ENCODE measurements at regions not wholly inside any gene's neighbourhood (a gene's known extent, or its start where the extent isn't known, plus 50 kb on each side); places are given as distances from the start of the nearest gene placed in this dataset.

- no peaks in the 10 kb centered on the region for H3K4me1 ChIP-seq (ENCODE audit: control insufficient read depth in 2 of 2, insufficient read depth in 2 of 2, low read length in 2 of 2)
- intact Hi-C loops (cut with micrococcal nuclease), result no loop called here
- H4K20me1 ChIP-seq (ENCODE audit: control insufficient read depth, insufficient read depth, low read length, poor library complexity, severe bottlenecking), result no peaks in the 10 kb centered on the region
- H3K9ac ChIP-seq (ENCODE audit: low read length), result no peak overlapping the region
- H3K27me3 ChIP-seq (replicated peaks in 1 of 4; ENCODE audit: control extremely low read depth in 1 of 4, control insufficient read depth in 3 of 4, insufficient read depth in 4 of 4, low read length in 3 of 4), result no peaks in the 10 kb centered on the region
- no peak for DNase-seq
- H3K27ac Mint-ChIP-seq, result no peak overlapping the region
- TF ChIP-seq EZH2 (IDR thresholded peaks at IDR 0.05; ENCODE audit: borderline replicate concordance, insufficient read depth, low read depth, low read length, poor library complexity, severe bottlenecking) (no peak), CTCF (IDR thresholded peaks at IDR 0.05) (no peak)
- no peaks in the 10 kb centered on the region for H3K4me1 Mint-ChIP-seq
- H3K27ac ChIP-seq (ENCODE audit: low read length in 2 of 2), result no peak overlapping the region
- no peaks in the 10 kb centered on the region for H3K9me3 Mint-ChIP-seq (ENCODE audit: insufficient read depth)
- ChIA-PET POLR2A (no interaction called here), CTCF (interaction anchor here (1.6 kb wide), 1 partner anchor 63 kb away, joined by 3 read pairs; no protein-coding TSS in a partner anchor)
- no peak overlapping the region for H2AFZ ChIP-seq (ENCODE audit: insufficient read depth, low read depth, low read length, poor library complexity, severe bottlenecking)
- ATAC-seq (ENCODE audit: low read depth), result no peak
- H3K4me3 ChIP-seq (ENCODE audit: control extremely low read depth in 1 of 5, extremely low read depth in 1 of 5, insufficient read depth in 1 of 5, low read depth in 2 of 5, low read length in 4 of 5), result no peak overlapping the region
- no peak overlapping the region for H3K4me3 Mint-ChIP-seq
- no CpG with 5 or more reads among the region's 2 CpGs for WGBS (ENCODE audit: insufficient coverage)
- no peaks in the 10 kb centered on the region for H3K9me3 ChIP-seq (ENCODE audit: control extremely low read depth in 1 of 3, control insufficient read depth in 2 of 3, insufficient read depth in 1 of 3, low read length in 2 of 3)
- H3K4me2 ChIP-seq (replicated peaks; ENCODE audit: low read depth, low read length, poor library complexity, severe bottlenecking), result no peak overlapping the region
- no peaks in the 10 kb centered on the region for H3K79me2 ChIP-seq (ENCODE audit: control insufficient read depth, insufficient read depth, low read length)
- no peaks in the 10 kb centered on the region for H3K27me3 Mint-ChIP-seq
- H3K36me3 ChIP-seq (replicated peaks in 1 of 2; ENCODE audit: control extremely low read depth in 1 of 2, control insufficient read depth in 1 of 2, extremely low read depth in 1 of 2, insufficient read depth in 2 of 2, low read length in 1 of 2), result no peaks in the 10 kb centered on the region
These were observed 133.8 kb downstream of the SNX5 start for GRCh38 chr20:17834804-17835203.

- Mint-ChIP-seq H3K27me3 (no peaks in the 10 kb centered on the region), H3K4me1 (no peaks in the 10 kb centered on the region), H3K4me3 (no peak overlapping the region), H3K27ac (no peak overlapping the region), H3K9me3 (ENCODE audit: insufficient read depth) (no peaks in the 10 kb centered on the region)
- no peak for DNase-seq
- no peak overlapping the region for H3K4me3 ChIP-seq (ENCODE audit: control extremely low read depth in 1 of 5, extremely low read depth in 1 of 5, insufficient read depth in 1 of 5, low read depth in 2 of 5, low read length in 4 of 5)
- no peaks in the 10 kb centered on the region for H4K20me1 ChIP-seq (ENCODE audit: control insufficient read depth, insufficient read depth, low read length, poor library complexity, severe bottlenecking)
- no peak for TF ChIP-seq CTCF (IDR thresholded peaks at IDR 0.05)
- TF ChIP-seq EZH2 (IDR thresholded peaks at IDR 0.05; ENCODE audit: borderline replicate concordance, insufficient read depth, low read depth, low read length, poor library complexity, severe bottlenecking), result no peak
- ChIA-PET POLR2A (no interaction called here), CTCF (no interaction called here)
- no peak for ATAC-seq (ENCODE audit: low read depth)
- 98% methylated on average over 7 of the region's 9 CpGs for WGBS (ENCODE audit: insufficient coverage)
- no peak overlapping the region for H3K27ac ChIP-seq (ENCODE audit: low read length in 2 of 2)
- no peaks in the 10 kb centered on the region for H3K9me3 ChIP-seq (ENCODE audit: control extremely low read depth in 1 of 3, control insufficient read depth in 2 of 3, insufficient read depth in 1 of 3, low read length in 2 of 3)
- no peaks in the 10 kb centered on the region for H3K4me1 ChIP-seq (ENCODE audit: control insufficient read depth in 2 of 2, insufficient read depth in 2 of 2, low read length in 2 of 2)
- no peak overlapping the region for H3K4me2 ChIP-seq (replicated peaks; ENCODE audit: low read depth, low read length, poor library complexity, severe bottlenecking)
- H3K9ac ChIP-seq (ENCODE audit: low read length), result no peak overlapping the region
- no peaks in the 10 kb centered on the region for H3K27me3 ChIP-seq (replicated peaks in 1 of 4; ENCODE audit: control extremely low read depth in 1 of 4, control insufficient read depth in 3 of 4, insufficient read depth in 4 of 4, low read length in 3 of 4)
- no peaks in the 10 kb centered on the region for H3K79me2 ChIP-seq (ENCODE audit: control insufficient read depth, insufficient read depth, low read length)
- H2AFZ ChIP-seq (ENCODE audit: insufficient read depth, low read depth, low read length, poor library complexity, severe bottlenecking), result no peak overlapping the region
- intact Hi-C loops (cut with micrococcal nuclease), result no loop called here
- H3K36me3 ChIP-seq (replicated peaks in 1 of 2; ENCODE audit: control extremely low read depth in 1 of 2, control insufficient read depth in 1 of 2, extremely low read depth in 1 of 2, insufficient read depth in 2 of 2, low read length in 1 of 2), result no peaks in the 10 kb centered on the region
These were observed 133.4 kb downstream of the BANF2 start for GRCh38 chr20:17833036-17833674.
